ENCODE measurements at regions not wholly inside any gene's neighbourhood (a gene's known extent, or its start where the extent isn't known, plus 50 kb on each side); places are given as distances from the start of the nearest gene placed in this dataset.
"Not testable (repeated sequence)": the region's sequence is repeated elsewhere in the genome, so short reads cannot be mapped to it uniquely, and the experiment has no call there.

GRCh38 chr2:52611759-52612158 is 1155.8 kb upstream of the CHAC2 start:
- no peaks in the 10 kb centered on the region for H3K4me1 ChIP-seq
- ATAC-seq = no peak
- H3K4me3 ChIP-seq = no peak overlapping the region
- H3K27ac ChIP-seq = no peak overlapping the region
- WGBS, 3 donors = 25 to 32% (median 27%) methylated on average over 2 of the region's 2 CpGs
- intact Hi-C loops (cut with DNase I) = no loop called here
- no peaks in the 10 kb centered on the region for H3K36me3 ChIP-seq (ENCODE audit: insufficient read depth in 1 of 2, low read depth in 1 of 2)
- no peak for TF ChIP-seq CTCF (IDR thresholded peaks at IDR 0.05)
- no peaks in the 10 kb centered on the region for H3K9me3 ChIP-seq
- H3K27me3 ChIP-seq (ENCODE audit: insufficient read depth in 3 of 3, low read length in 2 of 3) = no peaks in the 10 kb centered on the region
- no peak for DNase-seq

DNA sequence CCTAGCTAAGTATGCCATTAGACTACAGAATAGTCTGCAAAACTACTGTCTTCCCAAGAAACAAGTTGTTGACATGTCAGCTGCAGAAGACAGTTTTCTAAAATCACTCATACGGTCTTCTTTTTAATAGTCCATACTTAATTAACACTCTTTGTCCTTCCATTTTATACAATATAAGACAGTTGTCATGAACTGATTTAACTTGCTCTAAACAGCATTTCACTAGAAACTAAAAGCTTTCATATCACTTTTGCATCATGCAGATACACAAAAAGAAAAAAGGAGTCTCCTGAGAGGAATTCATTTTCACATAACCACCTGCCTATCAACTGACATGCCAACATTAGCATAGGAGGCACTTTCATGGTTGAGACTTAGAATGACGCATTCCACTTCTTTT is 1159.6 kb upstream of the CHAC2 start:
- intact Hi-C loops (cut with DNase I) = no loop called here
- Histone ChIP-seq H3K27ac (no peak overlapping the region), H3K36me3 (ENCODE audit: insufficient read depth in 1 of 2, low read depth in 1 of 2) (no peaks in the 10 kb centered on the region), H3K9me3 (no peaks in the 10 kb centered on the region), H3K4me3 (no peak overlapping the region), H3K27me3 (ENCODE audit: insufficient read depth in 3 of 3, low read length in 2 of 3) (no peaks in the 10 kb centered on the region), H3K4me1 (no peaks in the 10 kb centered on the region)
- WGBS, 3 donors = 87 to 95% (median 91%) methylated on average over 2 of the region's 2 CpGs
- DNase-seq (no peak), ATAC-seq (no peak)
- no peak for TF ChIP-seq CTCF (IDR thresholded peaks at IDR 0.05)

DNA sequence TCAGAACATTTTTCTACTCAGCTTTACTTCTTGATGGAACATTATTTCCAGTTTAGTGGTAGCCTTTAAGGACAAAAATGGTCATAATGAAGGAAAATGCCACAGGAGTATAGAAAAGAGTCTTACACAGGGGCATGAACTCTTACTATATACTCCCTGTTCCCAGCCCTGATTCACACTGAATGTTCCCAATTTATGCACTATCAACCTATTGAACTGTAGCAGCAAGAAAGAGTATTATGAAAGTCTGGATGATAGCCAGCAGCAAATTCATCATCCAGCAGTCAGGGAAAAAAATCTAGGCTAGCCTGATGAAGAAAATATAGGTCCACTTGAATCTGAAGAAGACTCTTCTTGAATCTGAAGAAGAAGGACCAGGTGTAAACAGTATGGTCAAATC is 1170.3 kb upstream of the CHAC2 start:
- H3K4me3 ChIP-seq = no peak overlapping the region
- no peaks in the 10 kb centered on the region for H3K36me3 ChIP-seq (ENCODE audit: insufficient read depth in 1 of 2, low read depth in 1 of 2)
- H3K4me1 ChIP-seq = no peaks in the 10 kb centered on the region
- intact Hi-C loops (cut with DNase I) = no loop called here
- no peaks in the 10 kb centered on the region for H3K9me3 ChIP-seq
- no peaks in the 10 kb centered on the region for H3K27me3 ChIP-seq (ENCODE audit: insufficient read depth in 3 of 3, low read length in 2 of 3)
- no peak overlapping the region for H3K27ac ChIP-seq
- TF ChIP-seq CTCF (IDR thresholded peaks at IDR 0.05) = no peak
- DNase-seq (no peak), ATAC-seq (no peak)

- Histone ChIP-seq H3K27ac (no peak overlapping the region), H3K36me3 (ENCODE audit: insufficient read depth in 1 of 2, low read depth in 1 of 2) (no peaks in the 10 kb centered on the region), H3K4me1 (no peaks in the 10 kb centered on the region), H3K9me3 (no peaks in the 10 kb centered on the region), H3K27me3 (ENCODE audit: insufficient read depth in 3 of 3, low read length in 2 of 3) (no peaks in the 10 kb centered on the region), H3K4me3 (no peak overlapping the region)
- no peak for ATAC-seq
- TF ChIP-seq CTCF (IDR thresholded peaks at IDR 0.05) = no peak
- WGBS, 3 donors = 37 to 50% (median 38%) methylated on average over 2 of the region's 2 CpGs
- intact Hi-C loops (cut with DNase I) = no loop called here
- no peak for DNase-seq
Measured at GRCh38 chr2:52594026-52594425, 1173.6 kb upstream of the CHAC2 start.

- DNase-seq; H3K36me3 ChIP-seq (ENCODE audit: insufficient read depth in 1 of 2, low read depth in 1 of 2); H3K4me1 ChIP-seq; H3K27me3 ChIP-seq (ENCODE audit: insufficient read depth in 3 of 3, low read length in 2 of 3); ATAC-seq; H3K9me3 ChIP-seq; H3K4me3 ChIP-seq; intact Hi-C loops (cut with DNase I); H3K27ac ChIP-seq: not testable (repeated sequence)
- WGBS, 3 donors = 81 to 89% (median 85%) methylated on average over 5 of the region's 5 CpGs
Measured at GRCh38 chr2:52584071-52584470, 1183.5 kb upstream of the CHAC2 start.

Data from psoas muscle (tissue), 7 donors.